ENCODE measurements at regions not wholly inside any gene's neighbourhood (a gene's known extent, or its start where the extent isn't known, plus 50 kb on each side); places are given as distances from the start of the nearest gene placed in this dataset.

GRCh38 chr13:83220241-83220640 lies 662.0 kb downstream of the SLITRK1 start (continued):
- TF ChIP-seq RELB (IDR thresholded peaks at IDR 0.05; ENCODE audit: low read depth) = no peak

- in situ Hi-C loops (cut with MboI) = no loop called here
- no peak overlapping the region for H3K27ac ChIP-seq (ENCODE audit: control insufficient read depth, insufficient read depth)
- no peaks in the 10 kb centered on the region for H3K27me3 ChIP-seq (replicated peaks in 1 of 2; ENCODE audit: control insufficient read depth in 2 of 2, insufficient read depth in 2 of 2, low read length in 1 of 2)
- TF ChIP-seq IRF4 (IDR thresholded peaks at IDR 0.05; ENCODE audit: low read depth, low read length) = no peak
- peak; percentile 45; the same call in 1 of the 2 replicates for TF ChIP-seq RAD51 (IDR thresholded peaks at IDR 0.05)
- ATAC-seq (no peak), FAIRE-seq (no peak), DNase-seq (ENCODE audit: low read depth, low spot score) (no peak)
- SMC1A ChIA-PET (ENCODE audit: uncharacterized antibody, unreplicated experiment) = no interaction called here
- POLR2A ChIA-PET = no interaction called here
- no peak overlapping the region for H3K4me3 ChIP-seq
- no TSS peak for BruUV-seq (replicated peaks)
- intact Hi-C loops (cut with micrococcal nuclease; ENCODE audit: unreplicated experiment) = no loop called here
- no peaks in the 10 kb centered on the region for H4K20me1 ChIP-seq (ENCODE audit: control insufficient read depth, insufficient read depth)
- H3K79me2 ChIP-seq (ENCODE audit: control insufficient read depth, insufficient read depth, low read length) = no peaks in the 10 kb centered on the region
- no peak overlapping the region for H3K9ac ChIP-seq (ENCODE audit: control insufficient read depth, insufficient read depth, low read length)
- no peak overlapping the region for H3K4me2 ChIP-seq (ENCODE audit: control insufficient read depth, insufficient read depth)
- H3K36me3 ChIP-seq (ENCODE audit: control insufficient read depth in 2 of 2, insufficient read depth in 2 of 2, low read length in 1 of 2) = no peaks in the 10 kb centered on the region
- no peak overlapping the region for H2AFZ ChIP-seq (ENCODE audit: control insufficient read depth, low read depth, low read length)
- WGBS (ENCODE audit: insufficient coverage, insufficient replicate concordance, low lambda C conversion rate, missing lambda C conversion rate) = 57% methylated on average over 3 of the region's 3 CpGs
- RAD21 ChIA-PET (ENCODE audit: unreplicated experiment) = no interaction called here
- no peaks in the 10 kb centered on the region for H3K4me1 ChIP-seq (ENCODE audit: control insufficient read depth, insufficient read depth, low read length)
- CTCF ChIA-PET = no interaction called here
- no peaks in the 10 kb centered on the region for H3K9me3 ChIP-seq (replicated peaks; ENCODE audit: control insufficient read depth, insufficient read depth, low read length)
Observed at GRCh38 chr13:83219832-83220231, 662.4 kb downstream of the SLITRK1 start.

- ChIA-PET POLR2A (no interaction called here), RAD21 (ENCODE audit: unreplicated experiment) (no interaction called here), SMC1A (ENCODE audit: uncharacterized antibody, unreplicated experiment) (no interaction called here), CTCF (no interaction called here)
- Histone ChIP-seq H2AFZ (ENCODE audit: control insufficient read depth, low read depth, low read length) (no peak overlapping the region), H3K9me3 (replicated peaks; ENCODE audit: control insufficient read depth, insufficient read depth, low read length) (no peaks in the 10 kb centered on the region), H4K20me1 (ENCODE audit: control insufficient read depth, insufficient read depth) (no peaks in the 10 kb centered on the region), H3K27me3 (replicated peaks in 1 of 2; ENCODE audit: control insufficient read depth in 2 of 2, insufficient read depth in 2 of 2, low read length in 1 of 2) (no peaks in the 10 kb centered on the region), H3K4me1 (ENCODE audit: control insufficient read depth, insufficient read depth, low read length) (no peaks in the 10 kb centered on the region), H3K4me3 (no peak overlapping the region), H3K27ac (ENCODE audit: control insufficient read depth, insufficient read depth) (no peak overlapping the region), H3K9ac (ENCODE audit: control insufficient read depth, insufficient read depth, low read length) (no peak overlapping the region), H3K4me2 (ENCODE audit: control insufficient read depth, insufficient read depth) (no peak overlapping the region), H3K36me3 (ENCODE audit: control insufficient read depth in 2 of 2, insufficient read depth in 2 of 2, low read length in 1 of 2) (no peaks in the 10 kb centered on the region), H3K79me2 (ENCODE audit: control insufficient read depth, insufficient read depth, low read length) (no peaks in the 10 kb centered on the region)
- WGBS (ENCODE audit: insufficient coverage, insufficient replicate concordance, low lambda C conversion rate, missing lambda C conversion rate) = 0% methylated on average over 1 of the region's 1 CpG
- no peak for FAIRE-seq
- no TSS peak for BruUV-seq (replicated peaks)
- intact Hi-C loops (cut with micrococcal nuclease; ENCODE audit: unreplicated experiment) (no loop called here), in situ Hi-C loops (cut with MboI) (no loop called here)
- no peak for ATAC-seq
- DNase-seq (ENCODE audit: low read depth, low spot score) = no peak
- TF ChIP-seq TCF3 (IDR thresholded peaks at IDR 0.05; ENCODE audit: borderline replicate concordance, insufficient read depth, low read depth, low read length) = no peak
- TF ChIP-seq ZNF384 (IDR thresholded peaks at IDR 0.05; ENCODE audit: borderline replicate concordance, low read depth, low read length) = no peak
- TF ChIP-seq FOXM1 (IDR thresholded peaks at IDR 0.05; ENCODE audit: low read depth, low read length) = no peak
- TF ChIP-seq IKZF2 (IDR thresholded peaks at IDR 0.05) = no peak
- no peak for TF ChIP-seq GABPA (IDR thresholded peaks at IDR 0.05; ENCODE audit: low read depth)
- TF ChIP-seq HSF1 (IDR thresholded peaks at IDR 0.05; ENCODE audit: low read depth, low read length) = no peak
- TF ChIP-seq MLLT1 (IDR thresholded peaks at IDR 0.05) = no peak
Observed at GRCh38 chr13:83216479-83217245, 665.6 kb downstream of the SLITRK1 start.

Data from GM12878 (cell line).